Lung (tissue), 11 donors: ENCODE measurements at regions not wholly inside any gene's neighbourhood (a gene's known extent, or its start where the extent isn't known, plus 50 kb on each side); places are given as distances from the start of the nearest gene placed in this dataset.

Experiments used
- ATAC-seq: fragments of 200-7000 bp; cut with Tn5 transposase; one replicate; pipeline ENCODE4 v1.9.1; 2020; ENCODE audit warnings: moderate number of reproducible peaks; ENCODE audit not compliant: insufficient read depth, low FRiP score
- DNase-seq, 3 donors: peaks; one replicate each; pipeline ENCODE4 v3.0.0-alpha.2; 2013 to 2017
- H3K27ac ChIP-seq, 2 donors: one replicate each; pipeline ENCODE4 v1.5.1; 2013; ENCODE audit warnings: mild to moderate bottlenecking in 2 of 2, moderate library complexity in 2 of 2, control low read depth in 1 of 2, inconsistent platforms in 1 of 2, low read depth in 1 of 2, low read length in 1 of 2
- H3K27me3 ChIP-seq, 3 donors: one replicate each; pipeline ENCODE4 v1.5.1; 2013; ENCODE audit warnings: low read length in 2 of 3; ENCODE audit not compliant: control insufficient read depth in 3 of 3, insufficient read depth in 3 of 3
- H3K36me3 ChIP-seq, 4 donors: one replicate each; pipeline ENCODE4 v1.5.1; 2013; ENCODE audit warnings: low read length in 4 of 4, mild to moderate bottlenecking in 1 of 4, moderate library complexity in 1 of 4; ENCODE audit not compliant: control insufficient read depth in 4 of 4, insufficient read depth in 4 of 4
- H3K4me1 ChIP-seq, 5 donors: one replicate each; pipeline ENCODE4 v1.5.1; 2013; ENCODE audit warnings: low read length in 5 of 5, mild to moderate bottlenecking in 2 of 5, moderate library complexity in 1 of 5; ENCODE audit not compliant: control insufficient read depth in 5 of 5, insufficient read depth in 5 of 5
- H3K4me3 ChIP-seq: one replicate; pipeline ENCODE4 v1.5.1; 2013; ENCODE audit warnings: mild to moderate bottlenecking, control low read depth, moderate library complexity
- H3K9ac ChIP-seq, 2 donors: one replicate each; pipeline ENCODE4 v1.5.1; 2013; ENCODE audit warnings: low read length in 2 of 2, control low read depth in 1 of 2; ENCODE audit not compliant: insufficient read depth in 1 of 2
- H3K9me3 ChIP-seq, 4 donors: one replicate each; pipeline ENCODE4 v1.5.1; 2013; ENCODE audit warnings: low read length in 3 of 4, mild to moderate bottlenecking in 1 of 4, moderate library complexity in 1 of 4; ENCODE audit not compliant: control insufficient read depth in 4 of 4, insufficient read depth in 3 of 4
- WGBS, 2 donors: extraction: QIAGEN DNeasy Blood & Tissue Kit; methylation state at CpG; one replicate each; pipeline ENCODE4 v1.1.7; 2013; 5-methylcytosine and 5-hydroxymethylcytosine counted together
- TF ChIP-seq, protein P1 (sequence below): IDR thresholded peaks from 2 replicates; pipeline ENCODE4 v1.5.1; 2012; ENCODE audit warnings: mild to moderate bottlenecking; ENCODE audit errors: control extremely low read depth, extremely low read depth
- donor health status: control.
- donor health status: control.
- donor health status: Bipolar disorder and iron deficiency.
- donor health status: healthy.
- donor health status: DM: yes; HTN: yes; CAD: no.

DNA sequence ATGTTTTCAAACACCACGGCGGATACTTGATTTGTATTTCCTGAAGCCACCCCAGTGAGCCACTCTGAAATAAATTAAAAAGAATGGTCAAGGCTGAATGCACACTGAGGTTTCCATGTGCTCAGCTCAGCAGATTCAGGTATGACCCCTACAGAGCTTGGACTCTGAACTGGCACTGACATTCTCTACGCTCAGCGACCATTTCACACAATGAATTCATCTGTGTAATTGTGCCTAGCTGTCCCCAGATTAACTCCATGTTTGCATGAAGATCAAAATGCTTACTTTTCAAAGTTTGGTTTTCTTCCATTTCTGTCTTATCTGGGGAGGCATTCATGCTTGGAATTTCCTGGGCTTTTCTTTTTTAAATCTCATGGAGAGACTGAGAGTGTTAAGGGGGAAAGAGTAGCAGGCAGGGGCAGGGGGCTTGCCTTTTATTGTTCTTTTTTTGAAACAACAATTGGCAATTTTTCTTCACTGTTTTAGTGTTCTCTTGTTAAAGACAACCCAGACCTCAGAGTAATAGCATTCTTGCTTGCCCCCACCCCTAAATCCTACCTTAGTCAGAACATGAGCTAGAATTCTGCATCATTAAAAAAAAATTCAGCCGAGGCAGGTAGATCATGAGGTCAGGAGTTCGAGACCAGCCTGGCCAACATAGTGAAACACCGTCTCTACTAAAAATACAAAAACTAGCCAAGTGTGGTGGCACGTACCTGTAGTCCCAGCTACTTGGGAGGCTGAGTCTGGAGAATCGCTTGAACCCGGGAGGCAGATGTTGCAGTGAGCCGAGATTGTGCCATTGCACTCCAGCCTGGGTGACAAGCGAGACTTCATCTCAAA, 85.5 kb upstream of the HNF1B start:
- ATAC-seq (no peak), DNase-seq (no peak)
- Histone ChIP-seq H3K9ac (no peak overlapping the region), H3K27me3 (no peaks in the 10 kb centered on the region), H3K4me1 (peaks cover 0 to 10% (median 1%) of the 10 kb centered on the region in 5 donors), H3K9me3 (peaks cover 0 to 3% (median 0%) of the 10 kb centered on the region in 4 donors), H3K27ac (no peak overlapping the region), H3K36me3 (no peaks in the 10 kb centered on the region), H3K4me3 (no peak overlapping the region)
- TF ChIP-seq, protein P1, sequence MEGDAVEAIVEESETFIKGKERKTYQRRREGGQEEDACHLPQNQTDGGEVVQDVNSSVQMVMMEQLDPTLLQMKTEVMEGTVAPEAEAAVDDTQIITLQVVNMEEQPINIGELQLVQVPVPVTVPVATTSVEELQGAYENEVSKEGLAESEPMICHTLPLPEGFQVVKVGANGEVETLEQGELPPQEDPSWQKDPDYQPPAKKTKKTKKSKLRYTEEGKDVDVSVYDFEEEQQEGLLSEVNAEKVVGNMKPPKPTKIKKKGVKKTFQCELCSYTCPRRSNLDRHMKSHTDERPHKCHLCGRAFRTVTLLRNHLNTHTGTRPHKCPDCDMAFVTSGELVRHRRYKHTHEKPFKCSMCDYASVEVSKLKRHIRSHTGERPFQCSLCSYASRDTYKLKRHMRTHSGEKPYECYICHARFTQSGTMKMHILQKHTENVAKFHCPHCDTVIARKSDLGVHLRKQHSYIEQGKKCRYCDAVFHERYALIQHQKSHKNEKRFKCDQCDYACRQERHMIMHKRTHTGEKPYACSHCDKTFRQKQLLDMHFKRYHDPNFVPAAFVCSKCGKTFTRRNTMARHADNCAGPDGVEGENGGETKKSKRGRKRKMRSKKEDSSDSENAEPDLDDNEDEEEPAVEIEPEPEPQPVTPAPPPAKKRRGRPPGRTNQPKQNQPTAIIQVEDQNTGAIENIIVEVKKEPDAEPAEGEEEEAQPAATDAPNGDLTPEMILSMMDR = no peak
- WGBS, 2 donors = 86 to 87% methylated on average over 12 of the region's 12 CpGs

GRCh38 chr17:37829592-37830123, 84.8 kb upstream of the HNF1B start:
- Histone ChIP-seq H3K27me3 (no peaks in the 10 kb centered on the region), H3K27ac (no peak overlapping the region), H3K9me3 (peaks cover 0 to 3% (median 0%) of the 10 kb centered on the region in 4 donors), H3K4me1 (peaks cover 0 to 10% (median 1%) of the 10 kb centered on the region in 5 donors), H3K9ac (no peak overlapping the region), H3K36me3 (no peaks in the 10 kb centered on the region), H3K4me3 (no peak overlapping the region)
- ATAC-seq (no peak), DNase-seq (no peak)
- 45% methylated on average over 5 of the region's 5 CpGs for WGBS, 2 donors
- TF ChIP-seq, protein P1 = no peak

GRCh38 chr17:37828651-37829124, 83.8 kb upstream of the HNF1B start:
- no peaks in the 10 kb centered on the region for H3K9me3 ChIP-seq
- H3K27ac ChIP-seq = no peak overlapping the region
- H3K4me3 ChIP-seq = no peak overlapping the region
- H3K36me3 ChIP-seq = no peaks in the 10 kb centered on the region
- ATAC-seq (no peak), DNase-seq (peak in 1 of 3 donors; percentile 30)
- TF ChIP-seq, protein P1 = no peak
- H3K4me1 ChIP-seq = peaks cover 0 to 10% (median 1%) of the 10 kb centered on the region in 5 donors
- no peak overlapping the region for H3K9ac ChIP-seq
- 13 to 34% methylated on average over 5 of the region's 5 CpGs for WGBS, 2 donors
- no peaks in the 10 kb centered on the region for H3K27me3 ChIP-seq
